Calu3 (cell line): ENCODE measurements at regions not wholly inside any gene's neighbourhood (a gene's known extent, or its start where the extent isn't known, plus 50 kb on each side); places are given as distances from the start of the nearest gene placed in this dataset.
"Not testable (repeated sequence)": the region's sequence is repeated elsewhere in the genome, so short reads cannot be mapped to it uniquely, and the experiment has no call there.

Experiments used
- BruUV-seq: library from RNA; stranded (reverse); fragments of 400-500 nt; replicated peaks from 2 replicates; lab custom pipeline; 2021; lab: Mats Ljungman, UMichigan
- CTCF ChIA-PET: fragments of 300-600 bp; sonication (Branson Sonifier 250); formaldehyde crosslinking; loops from one replicate; lab custom pipeline; 2022; ENCODE audit warnings: antibody characterized with exemption; lab: Charles Lee
- DNase-seq: peaks from one replicate; pipeline ENCODE4 v3.0.0; 2022
- H3K27ac Mint-ChIP-seq: one replicate; pipeline ENCODE4 v1.8.0; 2022; ENCODE audit warnings: mixed read lengths; ENCODE audit not compliant: unreplicated experiment
- H3K27me3 Mint-ChIP-seq: one replicate; pipeline ENCODE4 v1.8.0; 2022; ENCODE audit warnings: mixed read lengths; ENCODE audit not compliant: unreplicated experiment
- H3K36me3 Mint-ChIP-seq: one replicate; pipeline ENCODE4 v1.8.0; 2022; ENCODE audit warnings: mild to moderate bottlenecking, moderate library complexity, mixed read lengths; ENCODE audit not compliant: insufficient read depth, unreplicated experiment
- H3K4me1 Mint-ChIP-seq: one replicate; pipeline ENCODE4 v1.8.0; 2022; ENCODE audit warnings: mild to moderate bottlenecking, low read depth, mixed read lengths; ENCODE audit not compliant: unreplicated experiment
- H3K4me3 Mint-ChIP-seq: one replicate; pipeline ENCODE4 v1.8.0; 2022; ENCODE audit warnings: mild to moderate bottlenecking, low read depth, moderate library complexity, mixed read lengths; ENCODE audit not compliant: unreplicated experiment
- H3K9me3 Mint-ChIP-seq: one replicate; pipeline ENCODE4 v1.8.0; 2022; ENCODE audit warnings: low read depth, mixed read lengths; ENCODE audit not compliant: unreplicated experiment
- intact Hi-C: fragments of 100-400 bp; cut with micrococcal nuclease; formaldehyde crosslinking; loops from one replicate; pipeline ENCODE4 v1.10.0; 2022; ENCODE audit not compliant: unreplicated experiment
- TF ChIP-seq, protein P1 (sequence below): fragments of 200-600 bp; IDR thresholded peaks from one replicate; pipeline ENCODE4 v1.8.0; 2022; ENCODE audit warnings: antibody characterized with exemption; ENCODE audit not compliant: unreplicated experiment

DNA sequence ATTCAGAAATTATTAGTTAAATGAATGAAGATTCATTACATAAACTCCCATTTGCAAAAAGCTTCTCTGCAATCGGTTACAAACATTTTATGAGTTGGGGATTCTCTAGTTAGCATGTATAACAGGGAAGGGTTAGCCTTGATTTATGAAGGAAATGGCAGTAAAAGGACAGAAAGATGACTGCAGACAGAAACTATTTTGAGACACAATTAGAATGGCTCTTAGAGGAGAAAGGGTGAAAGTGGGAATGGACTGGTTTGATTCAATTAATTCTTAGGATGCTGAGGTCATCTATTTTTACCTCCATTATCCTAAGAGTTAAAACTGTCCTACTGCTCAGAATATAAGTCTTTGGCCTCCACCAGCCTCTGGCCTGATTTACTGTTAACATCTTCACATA is 250.8 kb upstream of the DLGAP1 start:
- CTCF ChIA-PET, result no interaction called here
- DNase-seq, result no peak
- Mint-ChIP-seq H3K27ac (no peak overlapping the region), H3K4me3 (no peak overlapping the region), H3K27me3 (no peaks in the 10 kb centered on the region), H3K36me3 (no peaks in the 10 kb centered on the region), H3K4me1 (no peaks in the 10 kb centered on the region), H3K9me3 (peaks cover 2% of the 10 kb centered on the region)
- TF ChIP-seq, protein P1, sequence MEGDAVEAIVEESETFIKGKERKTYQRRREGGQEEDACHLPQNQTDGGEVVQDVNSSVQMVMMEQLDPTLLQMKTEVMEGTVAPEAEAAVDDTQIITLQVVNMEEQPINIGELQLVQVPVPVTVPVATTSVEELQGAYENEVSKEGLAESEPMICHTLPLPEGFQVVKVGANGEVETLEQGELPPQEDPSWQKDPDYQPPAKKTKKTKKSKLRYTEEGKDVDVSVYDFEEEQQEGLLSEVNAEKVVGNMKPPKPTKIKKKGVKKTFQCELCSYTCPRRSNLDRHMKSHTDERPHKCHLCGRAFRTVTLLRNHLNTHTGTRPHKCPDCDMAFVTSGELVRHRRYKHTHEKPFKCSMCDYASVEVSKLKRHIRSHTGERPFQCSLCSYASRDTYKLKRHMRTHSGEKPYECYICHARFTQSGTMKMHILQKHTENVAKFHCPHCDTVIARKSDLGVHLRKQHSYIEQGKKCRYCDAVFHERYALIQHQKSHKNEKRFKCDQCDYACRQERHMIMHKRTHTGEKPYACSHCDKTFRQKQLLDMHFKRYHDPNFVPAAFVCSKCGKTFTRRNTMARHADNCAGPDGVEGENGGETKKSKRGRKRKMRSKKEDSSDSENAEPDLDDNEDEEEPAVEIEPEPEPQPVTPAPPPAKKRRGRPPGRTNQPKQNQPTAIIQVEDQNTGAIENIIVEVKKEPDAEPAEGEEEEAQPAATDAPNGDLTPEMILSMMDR, result no peak
- intact Hi-C loops, result loop anchor here (10.0 kb wide), 1 partner anchor 319 kb away; no protein-coding TSS in a partner anchor
- BruUV-seq, result no TSS peak

DNA sequence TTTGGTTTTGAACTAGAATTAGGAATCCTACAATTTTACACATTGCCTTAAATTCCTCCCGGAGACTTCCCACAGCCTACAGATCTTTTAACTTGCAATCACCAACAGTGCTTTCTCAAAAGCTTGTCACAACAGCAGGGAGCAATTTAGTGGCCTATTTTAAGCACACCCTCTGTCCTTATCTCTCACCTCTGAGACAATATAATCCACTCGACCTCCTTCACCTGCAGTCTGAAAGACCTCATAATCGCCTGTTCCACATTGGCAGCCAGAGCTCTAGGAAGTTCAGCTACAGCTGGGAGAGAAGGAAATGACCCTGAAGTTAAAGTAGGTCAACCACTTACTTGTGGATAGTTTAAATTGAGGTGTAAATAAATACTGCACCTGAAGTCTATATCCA is 249.7 kb upstream of the DLGAP1 start:
- Mint-ChIP-seq H3K9me3 (peaks cover 2% of the 10 kb centered on the region), H3K4me3 (no peak overlapping the region), H3K27ac (no peak overlapping the region), H3K4me1 (no peaks in the 10 kb centered on the region), H3K36me3 (no peaks in the 10 kb centered on the region), H3K27me3 (no peaks in the 10 kb centered on the region)
- CTCF ChIA-PET, result no interaction called here
- BruUV-seq, result no TSS peak
- TF ChIP-seq, protein P1, result no peak
- intact Hi-C loops, result loop anchor here (10.0 kb wide), 1 partner anchor 320 kb away; no protein-coding TSS in a partner anchor
- DNase-seq, result no peak

DNA sequence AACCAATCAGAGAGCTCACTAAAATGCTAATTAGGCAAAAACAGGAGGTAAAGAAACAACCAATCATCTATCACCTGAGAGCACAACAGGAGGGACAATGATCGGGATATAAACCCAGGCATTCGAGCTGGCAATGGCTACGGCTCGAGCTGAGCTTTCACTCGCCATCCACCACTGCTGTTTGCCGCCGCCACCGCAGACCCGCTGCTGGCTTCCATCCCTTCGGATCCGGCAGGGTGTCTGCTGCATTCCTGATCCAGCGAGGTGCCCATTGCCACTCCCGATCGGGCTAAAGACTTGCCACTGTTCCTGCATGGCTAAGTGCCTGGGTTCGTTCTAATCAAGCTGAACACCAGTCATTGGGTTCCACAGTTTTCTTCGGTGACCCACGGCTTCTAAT is 236.7 kb upstream of the DLGAP1 start:
- Mint-ChIP-seq H3K4me3 (no peak overlapping the region), H3K27me3 (no peaks in the 10 kb centered on the region), H3K36me3 (no peaks in the 10 kb centered on the region), H3K9me3 (peaks cover 4% of the 10 kb centered on the region), H3K4me1 (no peaks in the 10 kb centered on the region), H3K27ac (no peak overlapping the region)
- DNase-seq, result no peak
- TF ChIP-seq, protein P1, result no peak
- CTCF ChIA-PET, result no interaction called here
- intact Hi-C loops, result no loop called here
- BruUV-seq, result no TSS peak

DNA sequence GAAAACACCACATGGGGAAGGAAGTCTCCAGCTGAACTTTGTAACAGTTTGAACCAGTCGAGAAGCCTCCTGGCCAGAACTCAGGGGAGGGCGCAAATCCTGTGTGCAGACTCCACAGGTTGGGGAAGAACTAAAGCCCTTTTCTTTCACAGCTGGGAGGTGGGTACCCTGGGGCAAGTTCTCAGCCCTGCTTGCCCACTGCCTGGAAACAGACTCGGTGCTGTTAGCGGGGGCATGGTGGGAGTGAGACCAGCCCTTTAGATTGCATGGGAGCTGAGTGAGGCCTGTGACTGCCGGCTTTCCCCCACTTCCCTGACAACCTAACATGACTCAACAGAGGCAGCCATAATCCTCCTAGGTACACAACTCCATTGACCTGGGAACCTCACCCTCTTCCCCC is 223.6 kb upstream of the DLGAP1 start:
- H3K4me3 Mint-ChIP-seq, BruUV-seq, H3K4me1 Mint-ChIP-seq, DNase-seq, intact Hi-C loops, H3K36me3 Mint-ChIP-seq, H3K9me3 Mint-ChIP-seq, H3K27ac Mint-ChIP-seq, CTCF ChIA-PET, H3K27me3 Mint-ChIP-seq: not testable (repeated sequence)

DNA sequence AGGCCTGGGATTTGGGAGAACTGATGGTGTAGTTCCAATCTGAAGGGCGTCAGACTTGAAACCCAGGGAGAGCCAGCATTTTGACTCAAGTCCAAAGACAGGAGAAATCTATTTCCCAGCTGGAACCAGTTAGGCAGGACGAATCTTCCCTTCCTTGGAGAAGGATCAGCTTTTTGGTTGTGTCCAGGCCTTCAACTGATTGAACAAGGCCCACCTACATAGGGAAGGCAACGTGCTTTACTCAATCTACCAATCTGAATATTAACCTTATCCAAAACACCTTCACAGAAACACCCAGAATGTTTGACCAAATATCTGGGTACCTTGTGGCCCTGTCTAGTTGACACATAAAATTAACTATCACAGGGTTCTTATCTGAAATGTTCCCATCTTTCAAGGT is 221.9 kb upstream of the DLGAP1 start:
- CTCF ChIA-PET, result no interaction called here
- H3K27me3 Mint-ChIP-seq, result no peaks in the 10 kb centered on the region
- TF ChIP-seq, protein P1, result no peak
- no peak for DNase-seq
- no TSS peak for BruUV-seq
- H3K27ac Mint-ChIP-seq, result no peak overlapping the region
- intact Hi-C loops, result no loop called here
- H3K4me3 Mint-ChIP-seq, result no peak overlapping the region
- no peaks in the 10 kb centered on the region for H3K36me3 Mint-ChIP-seq
- no peaks in the 10 kb centered on the region for H3K9me3 Mint-ChIP-seq
- H3K4me1 Mint-ChIP-seq, result no peaks in the 10 kb centered on the region
